HG02970 (cell line): ENCODE measurements at regions not wholly inside any gene's neighbourhood (a gene's known extent, or its start where the extent isn't known, plus 50 kb on each side); places are given as distances from the start of the nearest gene placed in this dataset.

Source experiments
- ATAC-seq: cut with Tn5 transposase; IDR thresholded peaks from one replicate; pipeline ENCODE4 v1.9.1; 2021; ENCODE audit warnings: mild to moderate bottlenecking, moderate library complexity, moderate number of reproducible peaks; ENCODE audit not compliant: unreplicated experiment, low FRiP score

DNA sequence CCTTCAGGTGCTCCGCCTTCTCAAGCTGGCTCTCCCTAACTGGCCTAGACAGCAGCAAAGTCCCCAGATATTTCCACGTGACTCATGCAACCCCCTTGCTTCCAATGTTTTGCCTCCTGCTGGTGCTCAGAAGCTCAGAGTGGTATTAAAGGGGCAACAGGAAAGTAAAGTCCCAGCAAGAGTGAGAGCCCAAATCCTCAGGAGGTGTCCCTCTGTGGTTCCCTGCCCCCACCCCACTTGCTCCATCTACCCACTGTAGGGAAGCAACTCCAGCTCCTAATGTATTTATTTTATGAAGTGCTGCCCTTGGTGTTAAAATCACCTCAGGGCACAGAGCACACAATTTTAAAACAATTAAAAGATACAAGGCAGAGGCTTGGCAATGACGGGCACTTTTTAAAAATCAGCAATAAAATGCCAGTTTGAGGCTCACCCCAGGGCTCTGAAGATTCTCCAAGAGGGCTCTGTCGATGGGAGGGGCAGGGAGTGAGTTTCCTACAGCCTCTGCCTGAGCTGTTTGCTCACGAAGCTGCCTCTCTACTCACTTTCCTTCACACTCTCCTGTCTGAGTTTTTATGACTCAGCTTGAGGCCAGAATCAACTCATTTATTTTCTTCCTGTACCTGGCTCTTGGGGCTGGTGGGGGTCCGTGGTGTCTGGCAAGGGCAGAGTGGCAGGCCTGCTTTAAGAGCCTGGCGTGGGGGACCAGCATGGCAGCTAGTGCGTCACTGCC is 81.9 kb upstream of the MAX start:
- ATAC-seq = no peak

DNA sequence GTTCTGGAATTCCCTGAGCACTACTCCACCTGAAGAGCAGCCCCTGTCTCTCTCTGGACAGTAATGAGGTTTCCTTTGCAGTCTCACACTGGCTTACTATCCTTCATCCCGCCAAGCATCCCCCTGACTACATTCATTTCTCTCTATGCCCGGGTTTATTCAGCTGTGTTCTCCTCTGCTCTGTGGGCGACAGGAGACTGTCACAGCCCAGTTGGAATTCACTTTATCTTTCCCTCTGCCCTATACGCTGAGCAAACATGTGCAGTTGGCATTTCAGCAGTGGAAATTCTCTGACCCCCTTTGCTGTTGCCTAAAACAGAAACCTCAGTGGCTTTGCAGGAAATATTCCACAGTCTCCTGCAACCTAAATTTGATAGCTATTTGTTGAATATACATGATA is 83.5 kb upstream of the MAX start:
- ATAC-seq = no peak

- no peak for ATAC-seq
Observed at GRCh38 chr14:65186951-65187350, 84.6 kb upstream of the MAX start.

DNA sequence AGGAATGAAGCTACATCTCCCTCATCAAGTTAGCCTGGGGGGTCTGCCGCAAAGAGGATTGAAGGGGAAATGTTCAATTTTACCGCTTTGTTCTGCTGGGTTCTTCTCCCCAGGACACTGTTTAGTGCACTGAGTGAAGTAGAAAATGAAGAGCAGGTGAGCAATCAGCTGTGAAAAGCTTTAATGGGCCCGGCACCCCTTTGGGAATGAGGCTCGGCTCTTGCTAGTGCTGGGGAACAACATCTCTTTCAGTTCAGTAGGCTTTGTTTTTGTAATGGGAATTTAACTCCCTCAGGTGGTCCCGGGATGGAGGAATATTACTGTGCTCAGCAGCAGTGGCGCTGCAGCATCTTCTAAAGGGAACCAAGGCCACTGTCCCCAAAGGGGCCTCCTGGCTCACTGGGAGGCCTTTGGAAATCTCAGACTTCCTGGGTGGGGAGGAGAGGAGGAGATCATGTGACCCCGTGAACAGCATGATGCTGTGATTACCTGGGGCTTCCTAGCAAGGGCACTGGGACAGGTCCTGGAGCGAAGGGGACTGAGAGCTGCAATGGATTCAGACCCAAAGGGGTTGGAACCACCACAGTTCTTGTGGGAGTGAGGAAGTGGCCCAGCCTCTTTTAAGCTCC is 85.2 kb upstream of the MAX start:
- ATAC-seq = no peak

DNA sequence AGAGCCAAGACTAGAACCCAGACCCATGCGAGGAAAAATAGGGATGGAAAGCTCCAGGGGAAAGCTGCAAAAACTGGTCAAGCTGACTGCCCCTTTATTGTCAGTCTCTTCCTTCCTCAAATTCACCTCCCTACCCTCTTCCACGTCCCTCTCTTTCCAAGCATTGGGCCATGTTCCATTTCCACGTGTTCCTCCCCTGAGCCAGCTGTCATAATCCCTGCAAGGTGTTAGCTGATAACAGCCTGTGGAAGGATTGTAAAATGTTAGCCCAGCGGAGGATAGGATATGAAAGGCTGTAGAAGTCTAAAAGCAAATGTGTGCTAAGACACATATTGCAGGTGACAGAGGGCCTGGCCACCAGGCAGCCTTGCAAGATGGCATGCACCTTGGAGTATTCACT is 88.0 kb upstream of the MAX start:
- ATAC-seq = no peak

GRCh38 chr14:65191716-65192115 is 89.4 kb upstream of the MAX start:
- no peak for ATAC-seq

DNA sequence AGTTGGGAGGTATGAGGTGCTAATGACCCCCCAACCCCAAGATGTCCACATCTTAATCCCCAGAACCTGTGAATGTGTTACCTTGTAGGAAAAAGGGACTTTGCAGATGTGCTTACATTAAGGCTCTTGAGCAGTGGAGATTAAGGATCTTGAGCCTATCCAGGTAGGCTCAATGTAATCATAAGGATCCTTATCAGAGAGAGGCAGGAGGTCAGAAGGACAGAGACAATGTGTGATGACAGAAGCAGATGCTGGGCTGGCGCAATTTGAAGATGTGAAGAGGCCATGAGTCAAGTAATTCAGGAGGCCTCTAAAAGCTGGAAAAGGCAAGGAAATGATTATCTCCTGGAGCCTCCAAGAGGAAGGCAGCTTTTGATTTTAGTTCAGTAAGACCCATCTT is 90.4 kb upstream of the MAX start:
- ATAC-seq = no peak

- ATAC-seq = no peak
Observed at GRCh38 chr14:65193916-65194590, 91.7 kb upstream of the MAX start.

DNA sequence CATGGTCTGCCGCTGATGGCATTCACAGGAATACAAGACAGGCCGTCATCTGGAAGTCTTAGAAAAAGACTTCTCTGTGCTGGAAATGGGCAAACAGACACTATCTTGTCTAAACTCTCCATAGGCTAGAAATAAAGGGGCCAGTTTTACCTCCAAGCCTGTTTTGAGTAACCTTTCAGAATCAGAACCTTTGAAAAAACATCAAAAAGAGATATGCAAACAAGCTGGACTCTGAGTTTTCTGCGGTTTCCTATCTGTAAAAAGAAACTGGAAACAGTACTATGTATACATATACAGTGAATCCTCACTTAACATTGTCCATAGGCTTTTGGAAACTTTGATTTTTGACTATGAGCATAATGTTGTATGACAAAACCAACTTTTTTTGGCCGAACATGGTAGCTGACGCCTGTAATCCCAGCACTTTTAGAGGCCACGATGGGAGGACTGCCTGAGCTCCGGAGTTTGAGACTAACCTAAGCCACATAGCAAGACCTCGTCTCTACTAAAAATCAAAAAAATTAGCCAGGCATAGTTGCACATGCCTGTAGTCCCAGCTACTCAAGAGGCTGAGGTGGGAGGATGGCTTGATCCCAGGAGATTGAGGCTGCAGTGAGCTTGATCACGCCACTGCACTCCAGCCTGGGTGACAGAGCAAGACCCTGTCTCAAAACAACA is 92.9 kb upstream of the MAX start:
- peak; percentile 73 for ATAC-seq

- no peak for ATAC-seq
Observed at GRCh38 chr14:65198346-65198745, 96.0 kb upstream of the MAX start.

DNA sequence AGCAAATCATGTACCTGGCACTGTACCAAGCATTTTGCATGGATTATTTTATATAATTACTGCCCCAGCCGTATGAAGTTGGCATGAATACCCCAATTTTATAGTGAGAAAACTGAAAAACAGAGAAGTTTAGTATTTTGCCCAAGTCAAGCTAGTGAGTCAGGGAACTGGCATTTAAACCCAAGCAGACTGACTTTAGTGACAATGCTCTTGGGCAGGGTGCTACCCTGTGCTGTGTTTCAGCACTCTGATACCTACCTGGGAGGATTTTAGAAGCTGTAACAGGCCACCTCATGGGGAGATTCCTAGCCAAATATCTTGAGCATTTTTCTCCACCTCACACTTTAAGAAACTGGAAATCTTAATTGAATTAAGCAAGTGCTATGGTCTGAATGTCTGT is 98.1 kb upstream of the MAX start:
- ATAC-seq = no peak

GRCh38 chr14:65203574-65203973 is 101.3 kb upstream of the MAX start:
- ATAC-seq = no peak

DNA sequence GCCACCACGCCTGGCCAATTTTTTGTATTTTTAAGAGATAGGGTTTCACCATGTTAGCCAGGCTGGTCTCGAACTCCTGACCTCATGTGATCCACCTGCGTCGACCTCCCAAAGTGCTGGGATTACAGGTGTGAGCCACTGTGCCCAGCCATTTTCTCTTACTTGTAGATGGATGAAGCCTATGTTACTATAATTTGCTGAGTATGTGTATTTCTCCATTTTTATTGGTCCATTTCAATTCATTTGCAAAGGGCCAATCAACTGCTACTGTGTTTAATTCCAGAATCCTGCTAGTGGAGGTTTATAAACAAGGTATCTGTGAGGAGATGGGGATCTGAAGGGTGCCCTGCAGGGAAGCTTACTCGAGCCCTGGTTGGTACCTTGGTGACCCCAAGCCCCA is 101.7 kb upstream of the MAX start:
- ATAC-seq = no peak

DNA sequence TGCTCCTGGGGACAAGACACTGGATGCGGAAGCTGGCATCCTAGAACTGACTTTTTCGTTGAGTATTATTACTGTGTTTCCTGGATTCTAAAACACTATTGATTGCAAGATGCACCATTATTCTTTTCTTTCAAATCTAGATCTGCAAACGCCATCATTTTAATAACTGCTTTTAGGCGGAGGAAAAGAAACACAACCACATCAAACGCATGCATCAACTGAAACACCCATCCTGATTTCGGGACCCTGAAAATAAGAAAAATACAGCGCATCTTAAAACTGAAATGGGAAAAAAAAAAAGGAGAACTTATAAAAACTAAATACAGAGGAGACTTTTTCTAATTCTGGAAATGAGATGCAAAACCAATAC is 103.7 kb upstream of the MAX start:
- no peak for ATAC-seq

GRCh38 chr14:65206448-65207096 is 104.3 kb upstream of the MAX start:
- ATAC-seq = peak; percentile 63

DNA sequence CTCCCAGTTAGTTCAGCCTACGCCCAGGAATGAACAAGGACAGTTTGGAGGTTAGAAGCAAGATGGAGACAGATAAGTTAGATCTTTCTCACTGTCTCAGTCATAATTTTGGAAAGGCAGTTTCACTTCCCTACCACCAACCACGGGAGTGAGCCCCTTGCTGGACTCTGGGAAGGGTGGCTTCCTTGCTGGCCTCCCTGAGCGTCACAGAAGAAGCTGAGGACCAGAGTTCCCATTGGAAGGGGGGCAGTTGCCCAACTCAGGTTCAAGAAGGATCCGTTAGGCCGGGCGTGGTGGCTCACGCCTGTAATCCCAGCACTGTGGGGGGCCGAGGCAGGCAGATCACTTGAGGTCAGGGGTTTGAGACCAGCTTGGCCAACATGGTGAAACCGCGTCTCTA is 106.2 kb upstream of the MAX start:
- ATAC-seq = no peak

- ATAC-seq = no peak
Observed at GRCh38 chr14:65210118-65210821, 108.0 kb upstream of the MAX start.

GRCh38 chr14:65210822-65211182 is 108.5 kb upstream of the MAX start:
- ATAC-seq = no peak

GRCh38 chr14:65211341-65211987 is 109.1 kb upstream of the MAX start:
- no peak for ATAC-seq

GRCh38 chr14:65213316-65213715 is 111.0 kb upstream of the MAX start:
- no peak for ATAC-seq
